ENCODE measurements at regions not wholly inside any gene's neighbourhood (a gene's known extent, or its start where the extent isn't known, plus 50 kb on each side); places are given as distances from the start of the nearest gene placed in this dataset.
"Not testable (repeated sequence)": the region's sequence is repeated elsewhere in the genome, so short reads cannot be mapped to it uniquely, and the experiment has no call there.

DNA sequence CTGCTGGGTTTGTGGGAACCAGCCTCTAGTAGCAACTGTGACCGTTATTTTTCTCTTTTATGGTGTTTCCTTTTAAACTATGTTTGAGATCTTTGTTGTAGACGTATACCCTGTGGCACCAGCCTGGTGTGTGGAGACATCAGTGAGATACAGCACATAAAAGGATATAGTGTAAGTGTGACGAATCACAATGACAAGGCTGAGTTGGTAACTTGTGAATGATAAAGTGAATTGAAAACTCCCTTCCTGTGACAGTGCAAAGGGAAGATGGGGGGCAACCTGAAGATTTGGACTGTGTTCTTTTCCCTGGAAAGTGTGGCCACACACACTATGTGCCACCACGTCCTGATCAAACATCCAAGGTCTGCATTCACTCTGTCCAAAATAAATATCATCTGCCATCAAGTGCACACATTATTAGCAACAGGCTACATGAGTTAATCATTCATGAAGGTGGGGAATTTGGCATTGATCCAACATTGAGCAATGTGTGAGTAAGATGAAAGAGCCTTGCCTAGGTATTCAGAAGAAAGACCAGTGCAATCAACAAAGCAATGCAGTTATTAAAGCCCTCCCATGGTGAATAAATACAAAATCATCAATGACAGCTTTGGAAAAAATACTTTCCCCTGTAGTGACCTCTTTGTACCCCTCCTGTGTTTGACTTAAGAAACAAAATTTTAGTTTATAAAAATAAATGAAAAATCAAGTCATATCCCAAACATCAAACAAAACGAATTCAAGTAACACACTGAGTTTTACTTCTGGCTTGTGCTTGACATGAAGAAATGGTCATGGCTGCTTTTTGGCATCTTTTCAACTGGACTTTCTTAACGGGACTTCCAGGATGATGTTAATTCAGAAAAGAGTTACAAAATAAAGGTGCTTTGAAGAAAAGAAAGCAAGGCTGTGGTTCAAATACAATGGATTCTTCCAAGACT lies 1280.5 kb upstream of the ZEB2 start:
- no peak for DNase-seq

DNA sequence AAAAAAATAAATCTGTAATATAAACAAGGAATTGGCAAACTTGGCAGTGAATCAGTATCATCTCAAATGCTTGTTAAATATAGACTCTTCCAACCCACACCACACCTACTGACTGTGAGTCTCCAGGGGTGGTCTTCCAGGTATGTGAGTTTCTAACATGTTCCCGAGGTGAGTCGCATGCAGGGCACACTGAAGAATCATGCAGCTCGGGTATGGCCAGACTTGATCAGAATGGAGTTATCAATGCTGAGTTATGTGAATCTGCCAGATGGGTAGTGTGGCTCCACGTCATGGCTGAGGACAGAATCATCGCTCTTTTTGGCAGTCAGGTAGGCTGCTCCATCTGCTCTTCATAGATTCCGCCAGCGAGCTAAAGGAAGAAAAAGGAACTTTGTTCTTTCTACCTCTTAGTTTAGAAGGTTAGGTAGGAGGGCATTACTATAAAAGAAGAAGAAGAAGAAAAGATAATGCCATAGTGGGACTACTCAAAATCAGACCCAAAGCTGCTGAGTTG lies 1279.7 kb upstream of the ZEB2 start:
- DNase-seq, result no peak

DNA sequence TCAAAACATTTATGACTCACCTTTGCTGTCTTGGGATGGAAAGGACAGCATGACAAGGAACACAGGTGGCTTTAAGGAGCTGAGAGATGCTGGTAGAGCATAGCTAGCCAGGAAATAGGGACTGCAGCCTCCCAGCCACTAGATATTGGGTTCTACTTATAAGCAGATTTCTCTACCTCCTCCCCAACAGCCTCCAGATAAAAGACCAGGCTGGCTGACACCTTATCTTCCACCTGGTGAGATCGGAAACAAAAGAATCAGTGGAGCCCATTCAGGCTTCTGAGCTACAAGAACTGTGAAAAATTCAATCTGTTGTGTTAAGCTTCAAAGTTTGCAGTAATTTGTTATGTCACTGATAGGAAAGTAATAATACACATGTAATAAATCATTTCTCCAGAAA lies 1278.5 kb upstream of the ZEB2 start:
- DNase-seq, result no peak

DNA sequence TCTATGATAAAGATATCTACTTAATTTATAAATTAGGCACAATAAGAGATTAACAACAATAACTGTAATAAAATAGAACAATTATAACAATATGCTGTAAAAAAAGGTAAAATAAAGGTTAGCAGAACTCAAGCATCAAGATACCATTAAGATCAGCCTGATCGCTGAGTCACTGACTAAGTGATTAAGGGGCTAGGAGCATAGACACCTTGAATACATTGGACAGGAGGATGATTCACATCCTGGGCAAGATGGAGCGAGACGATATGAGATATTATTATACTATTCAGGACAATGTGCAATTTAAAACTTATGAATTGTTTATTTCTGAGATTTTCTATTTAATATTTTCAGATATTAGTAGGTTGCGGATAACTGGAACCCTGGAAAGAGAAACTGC lies 1277.8 kb upstream of the ZEB2 start:
- DNase-seq, result no peak

DNA sequence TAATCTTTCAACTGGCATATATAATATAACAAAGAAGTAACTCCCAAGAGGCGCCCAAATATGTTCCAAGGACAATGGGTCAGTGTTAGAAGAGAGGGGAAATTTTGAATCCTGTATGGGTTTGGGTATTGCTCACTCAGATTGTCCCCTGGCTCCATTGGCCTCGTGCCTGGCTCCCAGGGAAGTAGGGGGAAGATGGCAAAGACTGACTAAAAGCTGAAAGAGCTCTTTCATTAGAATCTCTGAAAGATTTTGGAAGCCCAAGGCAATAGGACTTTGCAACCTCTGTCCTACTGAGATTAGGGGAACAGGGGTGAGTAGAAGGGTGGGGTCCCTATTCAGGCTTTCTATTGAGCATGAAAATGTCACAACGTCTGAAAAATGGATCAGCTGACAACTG lies 1272.8 kb upstream of the ZEB2 start:
- DNase-seq, result no peak

DNA sequence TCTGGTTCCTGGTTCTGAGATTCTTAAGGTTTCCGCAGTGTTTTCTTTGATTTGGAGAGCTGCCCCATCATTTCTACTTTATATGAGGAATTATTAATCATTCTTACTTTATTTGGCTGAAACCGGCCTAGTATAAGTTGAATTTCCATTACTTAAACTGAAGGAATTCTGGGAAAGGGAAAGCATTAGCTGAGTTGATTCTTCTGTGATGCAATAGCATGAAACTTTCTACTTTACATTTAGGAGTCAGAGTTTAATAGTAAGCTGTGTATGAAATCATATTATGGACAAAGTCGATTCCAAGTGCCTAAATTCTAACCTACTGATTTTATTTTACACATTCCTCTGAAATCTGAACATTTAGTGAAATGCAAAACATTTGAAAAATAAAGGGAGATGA lies 1269.7 kb upstream of the ZEB2 start:
- no peak for DNase-seq

DNA sequence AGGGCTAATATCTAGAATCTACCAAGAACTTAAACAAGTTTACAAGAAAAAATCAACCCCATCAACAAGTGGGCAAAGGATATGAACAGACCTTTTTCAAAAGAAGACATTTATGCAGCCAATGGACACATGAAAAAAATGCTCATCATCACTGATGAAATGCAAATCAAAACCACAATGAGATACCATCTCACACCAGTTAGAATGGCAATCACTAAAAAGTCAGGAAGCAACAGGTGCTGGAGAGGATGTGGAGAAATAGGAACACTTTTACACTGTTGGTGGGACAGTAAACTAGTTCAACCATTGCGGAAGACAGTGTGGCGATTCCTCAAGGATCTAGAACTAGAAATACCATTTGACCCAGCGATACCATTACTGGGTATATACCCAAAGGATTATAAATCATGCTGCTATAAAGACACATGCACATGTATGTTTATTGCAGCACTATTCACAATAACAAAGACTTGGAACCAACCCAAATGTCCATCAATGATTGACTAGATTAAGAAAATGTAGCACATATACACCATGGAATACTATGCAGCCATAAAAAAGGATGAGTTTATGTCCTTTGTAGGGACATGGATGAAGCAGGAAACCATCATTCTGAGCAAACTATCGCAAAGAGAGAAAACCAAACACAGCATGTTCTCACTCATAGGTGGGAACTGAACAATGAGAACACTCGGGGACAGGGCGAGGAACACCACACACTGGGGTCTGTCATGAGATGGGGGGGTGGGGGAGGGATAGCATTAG lies 1267.9 kb upstream of the ZEB2 start:
- not testable (repeated sequence) for DNase-seq

DNA sequence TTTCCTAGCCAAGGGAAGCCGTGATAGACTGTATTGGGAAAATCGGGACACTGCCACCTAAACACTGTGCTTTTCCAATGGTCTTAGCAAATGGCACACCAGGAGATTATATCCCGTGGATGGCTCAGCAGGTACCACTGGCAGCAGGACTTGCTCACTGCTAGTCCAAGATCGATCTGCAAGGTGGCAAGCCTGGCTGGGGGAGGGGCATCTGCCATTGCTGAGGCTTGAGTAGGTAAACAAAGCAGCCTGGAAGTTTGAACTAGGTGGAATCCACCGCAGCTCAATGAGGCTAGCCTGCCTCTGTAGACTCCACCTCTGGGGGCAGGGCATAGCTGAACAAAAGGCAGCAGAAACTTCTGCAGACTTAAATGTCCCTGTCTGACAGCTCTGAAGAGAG lies 1262.7 kb upstream of the ZEB2 start:
- not testable (repeated sequence) for DNase-seq

DNA sequence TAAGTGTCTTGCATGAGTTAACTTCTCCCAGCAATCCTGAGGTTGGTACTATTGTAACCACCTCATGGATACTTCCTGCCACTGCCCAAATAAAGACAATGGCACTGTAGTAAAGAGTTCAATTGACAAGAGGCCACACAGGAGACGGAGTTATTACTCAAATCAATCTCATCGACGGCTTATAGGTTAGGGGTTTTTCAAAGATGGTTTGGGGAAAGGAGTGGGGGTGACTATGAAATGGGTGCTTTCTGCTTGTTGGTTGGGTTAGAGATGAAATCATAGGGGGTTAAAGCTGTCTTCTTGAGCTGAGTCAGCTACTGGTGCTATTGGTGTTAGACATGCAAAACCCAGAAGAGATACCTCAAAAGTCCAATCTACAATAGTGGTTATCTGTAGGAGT lies 1258.0 kb upstream of the ZEB2 start:
- DNase-seq, result no peak

DNA sequence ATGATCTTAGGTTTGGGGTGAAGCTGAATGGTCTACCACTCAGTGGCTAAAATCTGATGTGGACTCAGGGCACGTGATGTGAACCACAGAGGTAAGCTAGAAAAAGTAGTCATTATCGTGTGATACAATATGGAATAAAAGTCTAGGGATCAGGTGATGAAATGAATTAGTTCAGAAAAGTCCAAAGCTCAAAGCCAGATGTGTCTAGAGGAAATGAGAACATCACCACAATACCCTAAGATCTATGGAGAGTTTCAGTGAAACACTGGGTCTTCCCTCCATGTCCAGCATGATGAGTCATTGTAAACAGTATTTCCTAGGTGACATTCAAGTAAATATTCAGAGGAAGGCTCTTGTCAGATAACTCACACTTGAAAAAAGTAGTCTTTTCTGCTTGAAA lies 1257.4 kb upstream of the ZEB2 start:
- DNase-seq, result no peak

DNA sequence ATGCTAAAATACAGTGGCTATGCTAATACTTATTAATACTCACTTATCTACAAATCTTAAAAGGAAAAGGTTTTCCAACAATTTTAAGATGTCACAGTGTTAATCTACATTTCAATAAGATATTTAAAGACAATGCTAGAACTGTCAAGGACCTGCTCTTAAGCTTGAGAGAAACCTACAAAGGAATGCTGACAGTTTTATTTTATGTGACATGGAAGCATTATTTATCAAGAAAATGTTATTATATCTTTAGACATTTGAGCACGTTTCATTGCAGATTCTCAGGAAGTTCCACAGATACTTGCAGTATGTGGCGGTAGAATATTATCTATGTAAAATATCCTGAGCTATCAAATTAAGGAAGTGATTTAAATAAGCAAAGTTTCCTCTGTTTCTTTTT lies 1255.7 kb upstream of the ZEB2 start:
- no peak for DNase-seq

DNA sequence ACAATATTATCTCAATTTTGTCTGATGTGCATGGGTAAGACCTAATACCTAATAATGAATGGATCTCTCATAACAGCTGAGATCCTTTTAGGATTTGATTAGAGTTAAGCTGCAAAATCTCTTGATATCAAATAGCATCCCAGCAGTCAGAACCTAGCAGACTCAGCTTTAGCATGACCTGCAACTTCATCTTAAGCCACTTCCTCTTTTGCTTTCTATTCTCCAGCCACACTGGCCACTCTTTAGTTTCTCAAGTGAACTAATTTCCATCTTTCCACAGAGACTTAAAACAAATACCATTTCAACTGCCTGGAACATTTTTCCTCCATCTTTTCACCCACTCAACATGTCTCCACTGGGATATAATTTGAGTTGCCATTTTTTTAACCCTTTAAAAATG lies 1251.6 kb upstream of the ZEB2 start:
- DNase-seq, result no peak

DNA sequence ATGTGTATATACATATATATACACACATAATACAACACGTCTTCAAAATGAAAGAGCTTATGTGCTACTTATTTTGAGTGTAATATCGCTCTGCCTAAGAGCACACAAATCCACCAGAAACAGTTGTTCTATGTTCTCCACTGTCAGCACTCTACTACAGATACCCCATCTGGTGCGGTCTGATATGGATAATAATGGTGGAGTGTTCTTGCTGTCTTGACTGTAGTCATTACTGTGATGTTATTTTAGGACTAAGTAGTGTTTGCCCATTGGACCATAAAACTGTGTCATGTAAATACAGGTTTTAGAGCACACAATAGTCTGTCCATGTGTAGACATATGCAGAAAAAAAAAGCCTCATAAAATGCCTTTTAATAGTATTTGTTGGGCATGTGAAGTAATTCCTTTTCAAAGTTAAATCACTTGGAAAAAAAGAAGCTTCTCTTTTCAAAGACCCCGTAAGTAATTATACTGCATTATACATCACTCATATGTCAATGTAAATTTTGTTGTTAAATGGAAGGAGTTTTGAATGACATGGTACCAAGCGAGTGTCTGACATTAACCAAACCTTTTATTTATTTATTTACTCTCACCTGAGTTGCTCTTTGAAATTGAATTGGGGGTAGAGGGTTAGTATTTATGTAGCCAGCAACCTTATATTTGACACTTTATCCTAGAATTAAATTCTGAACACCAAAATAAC lies 1249.2 kb upstream of the ZEB2 start:
- no peak for DNase-seq

DNA sequence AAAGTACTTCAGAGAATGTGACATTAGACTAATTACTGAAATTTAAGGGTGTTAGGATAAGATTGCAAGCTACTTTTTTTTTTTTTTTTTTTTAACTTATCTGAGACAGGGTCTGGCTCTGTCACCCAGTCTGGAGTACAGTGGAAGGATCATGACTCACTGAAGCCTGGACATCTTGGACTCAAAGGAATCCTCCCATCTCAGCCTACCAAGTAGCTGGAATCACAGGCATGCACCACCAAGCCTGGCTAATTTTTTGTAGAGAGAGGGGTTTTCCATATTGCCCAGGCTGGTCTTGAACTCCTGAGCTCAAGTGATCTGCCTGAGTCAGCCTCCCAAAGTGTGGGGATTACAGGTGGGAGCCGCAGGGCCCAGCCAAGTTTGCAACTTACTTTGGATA lies 1246.0 kb upstream of the ZEB2 start:
- no peak for DNase-seq

DNA sequence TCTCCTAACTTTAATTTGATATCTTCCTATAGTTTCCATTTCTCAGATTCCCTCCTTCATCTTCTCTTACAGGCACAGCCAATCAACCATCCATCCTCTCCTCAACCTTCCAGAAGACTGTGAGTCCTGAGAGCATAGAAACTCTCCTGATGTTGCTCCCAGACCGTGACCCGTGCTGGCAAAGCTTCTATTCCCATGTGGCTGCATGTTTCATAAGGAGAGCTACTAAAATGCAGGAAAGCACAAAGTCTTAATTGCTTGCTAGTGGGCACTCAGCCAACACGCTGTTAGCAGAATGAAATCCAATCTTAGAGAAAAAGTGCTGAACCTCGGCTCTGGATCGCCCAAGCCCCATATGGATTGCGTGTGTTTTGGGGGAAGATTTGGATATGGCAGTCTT lies 1244.7 kb upstream of the ZEB2 start:
- peak; percentile 40 for DNase-seq

DNA sequence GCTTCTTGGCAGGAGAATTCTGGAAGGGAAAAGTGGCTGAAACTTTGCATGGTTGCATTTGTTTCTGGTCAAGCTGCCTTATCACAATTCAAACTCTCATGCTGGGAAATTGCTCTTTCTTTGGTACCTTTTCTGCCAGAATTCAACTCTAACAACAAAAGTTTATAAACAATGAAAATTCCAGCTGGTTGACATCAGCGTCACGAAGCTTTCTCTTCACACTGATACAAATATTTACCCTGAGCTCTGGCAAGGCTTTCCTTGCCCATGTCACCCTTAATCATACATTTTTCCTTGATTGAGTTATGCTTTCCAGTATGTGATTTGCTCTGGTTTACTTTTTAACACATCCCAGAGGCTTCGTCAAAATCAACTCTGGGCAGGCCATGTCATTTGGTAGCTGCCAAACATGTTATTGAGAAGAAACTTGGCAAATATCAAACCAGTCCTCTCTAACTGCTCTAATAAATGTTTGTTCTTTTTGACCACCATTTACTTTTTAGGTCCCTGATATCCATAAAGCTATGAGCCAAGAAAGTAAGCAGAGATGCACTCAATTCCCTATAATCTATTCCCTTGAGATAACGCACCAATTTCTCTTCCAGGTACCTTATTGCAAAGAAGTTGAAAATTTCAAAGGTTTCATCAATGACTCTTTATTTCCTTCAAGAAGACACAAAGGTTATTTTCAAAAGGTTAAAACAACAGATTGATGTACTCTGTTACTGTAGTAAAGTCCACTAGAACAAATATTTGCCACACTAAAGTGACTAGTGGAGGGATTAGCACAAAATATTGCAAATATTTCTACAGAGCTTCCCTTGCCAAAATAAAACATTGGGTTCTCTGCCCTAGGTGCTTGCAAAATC lies 1241.1 kb upstream of the ZEB2 start:
- DNase-seq, result peak; percentile 34

DNA sequence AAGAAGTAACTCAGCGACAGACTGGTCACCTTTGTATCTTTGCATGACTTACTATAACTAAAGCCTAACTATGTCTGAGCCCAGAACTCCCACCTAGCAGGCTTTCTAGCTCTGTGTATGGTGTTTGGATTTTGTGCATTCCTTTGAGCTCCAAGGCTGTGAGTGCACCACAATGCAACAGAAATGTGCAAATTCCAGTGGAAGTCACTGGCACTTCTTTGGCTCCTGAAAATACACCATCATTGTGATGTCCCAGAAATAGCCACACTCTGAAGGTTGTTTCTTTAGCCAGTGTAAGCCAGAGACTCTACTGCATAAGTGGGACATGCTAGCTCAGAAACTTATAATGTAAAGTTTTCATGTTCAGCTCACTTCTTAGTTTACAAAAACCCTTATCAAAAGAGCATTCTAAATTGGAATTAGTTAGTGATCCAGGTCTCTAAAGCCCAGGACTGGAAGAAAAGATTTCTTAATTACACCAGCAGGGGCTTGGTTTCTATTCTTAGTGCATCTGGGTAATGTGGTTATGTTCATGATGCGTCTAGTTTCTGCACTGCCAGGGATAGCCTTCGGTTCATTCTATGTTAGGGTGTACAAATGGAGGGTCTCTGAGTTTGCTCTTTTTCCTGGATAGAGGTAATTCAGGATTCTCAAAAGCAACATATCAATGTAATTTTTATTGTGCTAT lies 1239.5 kb upstream of the ZEB2 start:
- DNase-seq, result no peak

DNA sequence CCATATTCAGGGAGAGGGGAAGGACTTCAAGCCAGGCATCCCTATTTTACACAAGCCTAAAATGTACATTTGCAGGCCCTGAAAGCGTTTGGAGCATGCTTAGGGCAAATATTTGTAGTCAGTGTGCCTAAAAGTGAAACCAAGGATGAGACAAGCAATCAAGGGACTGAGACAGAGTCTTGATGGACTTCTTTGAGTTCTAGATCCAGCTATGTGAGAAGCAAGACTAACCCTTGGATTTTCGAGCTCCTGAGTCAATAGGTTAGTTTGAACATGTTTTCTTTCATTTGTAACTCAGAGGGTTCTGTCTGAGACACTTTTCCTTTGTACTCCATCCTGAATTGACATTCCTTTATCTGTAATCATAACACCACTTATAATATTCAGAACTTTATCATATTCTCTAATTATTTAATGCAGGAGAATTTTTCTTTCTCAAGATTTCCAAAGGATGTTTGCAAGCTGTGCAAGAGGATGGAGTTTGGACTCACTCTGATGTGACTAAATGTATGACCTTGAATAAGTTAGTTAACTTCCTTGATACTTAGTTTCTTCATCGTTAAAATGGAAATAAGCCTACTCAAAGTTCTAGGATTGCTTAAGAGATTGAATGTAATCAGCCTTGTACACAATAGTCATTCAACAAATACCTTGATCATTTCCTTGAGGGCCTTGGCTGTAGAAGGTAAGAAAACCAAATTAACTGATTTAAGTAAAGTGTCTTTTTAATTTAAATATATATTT lies 1237.8 kb upstream of the ZEB2 start:
- no peak for DNase-seq

DNA sequence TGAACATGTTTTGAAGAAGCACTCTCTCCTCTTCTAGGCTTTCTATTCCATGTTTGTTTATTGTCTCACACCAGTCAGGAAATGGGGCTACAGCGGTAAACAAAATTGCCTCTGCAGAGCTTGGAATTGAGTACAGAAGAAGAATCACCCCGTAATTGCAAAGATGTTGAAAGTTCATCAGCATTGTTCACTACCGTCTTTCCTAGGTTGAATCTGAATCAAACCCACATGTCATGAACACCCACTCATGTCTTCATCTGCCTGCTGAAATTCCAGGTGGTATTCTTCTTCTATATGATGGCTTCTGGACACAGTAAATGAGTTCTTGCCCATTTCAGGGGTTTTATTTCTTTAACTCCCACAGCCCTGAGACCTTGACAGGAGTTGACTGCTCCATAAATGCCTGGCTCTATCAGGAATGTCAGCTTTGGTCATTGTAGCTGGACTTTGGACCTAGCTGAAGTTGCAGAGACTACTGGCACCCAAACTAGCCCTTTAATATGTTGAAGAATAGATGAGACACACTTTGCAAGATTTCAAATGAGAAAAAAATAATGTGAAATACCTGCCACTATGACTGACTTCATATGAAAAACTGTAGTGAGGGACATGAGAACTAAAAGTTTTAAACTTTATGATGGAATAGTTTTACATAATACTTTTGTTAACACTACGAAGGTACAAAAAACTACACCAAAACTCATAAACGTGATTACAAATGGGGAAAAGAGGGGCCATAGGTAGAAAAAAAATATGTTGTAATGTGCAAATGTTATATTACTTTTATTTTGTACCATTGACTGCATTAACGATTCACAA lies 1235.3 kb upstream of the ZEB2 start:
- DNase-seq, result no peak

DNA sequence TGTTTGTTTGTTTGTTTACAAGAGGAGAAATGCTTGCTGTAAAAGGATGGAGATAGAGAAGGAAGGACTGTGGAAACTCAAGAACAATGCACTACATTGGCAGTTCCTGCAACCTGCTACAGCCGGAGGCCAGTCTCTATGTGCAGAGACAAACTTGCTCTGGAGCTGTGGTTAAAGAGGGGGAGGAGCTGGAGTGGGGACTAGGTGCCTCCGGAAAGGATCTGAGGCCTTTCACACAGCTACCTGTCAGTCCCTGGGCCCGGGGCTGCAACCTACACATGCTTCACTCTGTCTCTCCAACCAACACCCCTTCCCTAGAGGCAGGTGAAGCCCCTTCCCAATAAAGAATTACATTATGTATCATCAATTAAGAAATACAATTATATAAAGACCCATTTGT lies 1234.0 kb upstream of the ZEB2 start:
- DNase-seq, result no peak

All from femur (tissue), 1 donor.